Activated CD4-positive, alpha-beta memory T cell treated with anti-CD3 and anti-CD28 coated beads, Interleukin-2, amount 10 ng/mL, durations not matched to agents 7 days and 5 days (primary cell): ENCODE measurements at regions not wholly inside any gene's neighbourhood (a gene's known extent, or its start where the extent isn't known, plus 50 kb on each side); places are given as distances from the start of the nearest gene placed in this dataset.

Experiments
- CTCF ChIA-PET: fragments of 350-600 bp; sonication (Branson Sonifier 250); formaldehyde crosslinking; loops from one replicate; lab custom pipeline; 2021; ENCODE audit warnings: antibody characterized with exemption, inconsistent platforms; lab: Charles Lee
- POLR2A ChIA-PET: fragments of 350-600 bp; sonication (Branson Sonifier 250); formaldehyde crosslinking; loops from one replicate; lab custom pipeline; 2021; ENCODE audit warnings: antibody characterized with exemption; lab: Charles Lee
- DNase-seq: peaks from one replicate; pipeline ENCODE4 v3.0.0-alpha.2; 2020
- H3K27ac Mint-ChIP-seq: one replicate; pipeline ENCODE4 v1.8.0; 2021; ENCODE audit warnings: mild to moderate bottlenecking, mixed read lengths
- H3K27me3 Mint-ChIP-seq: one replicate; pipeline ENCODE4 v1.8.0; 2021; ENCODE audit warnings: mixed read lengths
- H3K36me3 Mint-ChIP-seq: one replicate; pipeline ENCODE4 v1.8.0; 2021; ENCODE audit warnings: low read depth, mixed read lengths
- H3K4me1 Mint-ChIP-seq: one replicate; pipeline ENCODE4 v1.8.0; 2021; ENCODE audit warnings: mixed read lengths
- H3K4me3 Mint-ChIP-seq: one replicate; pipeline ENCODE4 v1.8.0; 2021; ENCODE audit warnings: mild to moderate bottlenecking, mixed read lengths
- H3K9me3 Mint-ChIP-seq: one replicate; pipeline ENCODE4 v1.8.0; 2021; ENCODE audit warnings: mixed read lengths

DNA sequence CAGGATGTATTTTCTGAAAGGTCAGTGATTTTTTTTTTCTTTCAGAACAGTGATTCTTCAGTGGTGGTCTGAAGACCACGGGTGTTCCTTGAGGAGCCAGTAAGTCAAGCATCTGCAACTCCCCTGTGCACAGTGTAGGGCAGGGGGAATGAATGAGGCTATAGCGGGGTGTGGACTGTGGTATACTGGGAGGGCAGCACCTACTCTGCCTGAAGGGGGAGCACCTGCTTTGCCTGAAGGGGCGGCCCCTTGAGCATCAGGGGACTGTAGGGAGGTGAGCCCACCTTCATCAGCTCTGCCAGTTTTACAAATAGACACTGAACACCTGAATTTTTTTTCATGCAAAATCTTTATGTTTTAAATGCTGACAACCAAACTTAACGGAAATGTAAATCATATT, 77.5 kb upstream of the RIPOR2 start:
- H3K36me3 Mint-ChIP-seq, result peaks cover 24% of the 10 kb centered on the region

DNA sequence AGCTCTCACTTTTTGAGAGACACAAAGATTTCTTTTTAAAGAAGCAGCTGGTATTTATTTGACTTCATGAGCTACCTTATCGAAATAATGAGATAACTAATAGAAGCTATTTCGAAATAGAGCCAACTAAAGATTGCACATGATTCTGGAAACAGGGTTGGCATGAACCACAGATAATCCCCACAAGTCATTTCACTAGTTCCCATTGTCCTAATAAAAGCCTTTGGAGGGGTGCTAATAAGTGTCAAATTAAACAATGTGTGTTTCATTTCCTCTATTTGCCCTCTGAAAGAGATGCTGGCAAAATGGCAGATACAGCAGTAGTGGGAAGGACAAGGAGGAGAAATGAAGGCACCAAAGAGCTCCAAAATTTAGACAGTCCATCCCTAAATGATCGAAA, 78.6 kb upstream of the RIPOR2 start:
- H3K4me3 Mint-ChIP-seq, result no peak overlapping the region
- no peaks in the 10 kb centered on the region for H3K9me3 Mint-ChIP-seq
- H3K27ac Mint-ChIP-seq, result no peak overlapping the region
- H3K27me3 Mint-ChIP-seq, result no peaks in the 10 kb centered on the region
- POLR2A ChIA-PET, result interaction anchor here (1.0 to 6.4 kb wide), 7 partner anchors 8 to 158 kb away, joined by 3 to 59 read pairs (median 6); no protein-coding TSS in a partner anchor
- DNase-seq, result no peak
- peaks cover 13% of the 10 kb centered on the region for H3K36me3 Mint-ChIP-seq
- CTCF ChIA-PET, result interaction anchor here (0.5 to 3.8 kb wide), 7 partner anchors 12 to 204 kb away, joined by 3 to 20 read pairs (median 10); no protein-coding TSS in a partner anchor
- peaks cover 58% of the 10 kb centered on the region for H3K4me1 Mint-ChIP-seq

More for the DNA sequence above, 77.5 kb upstream of the RIPOR2 start:
- Mint-ChIP-seq H3K9me3 (no peaks in the 10 kb centered on the region), H3K4me1 (peaks cover 68% of the 10 kb centered on the region), H3K4me3 (no peak overlapping the region), H3K27ac (no peak overlapping the region), H3K27me3 (no peaks in the 10 kb centered on the region)
- DNase-seq, result no peak
- POLR2A ChIA-PET, result interaction anchor here (1.4 to 3.5 kb wide), 2 partner anchors 79 to 113 kb away, joined by 4 to 15 read pairs; no protein-coding TSS in a partner anchor
- CTCF ChIA-PET, result interaction anchor here (1.2 to 3.8 kb wide), 4 partner anchors 13 to 157 kb away, joined by 3 to 20 read pairs (median 10); no protein-coding TSS in a partner anchor

DNA sequence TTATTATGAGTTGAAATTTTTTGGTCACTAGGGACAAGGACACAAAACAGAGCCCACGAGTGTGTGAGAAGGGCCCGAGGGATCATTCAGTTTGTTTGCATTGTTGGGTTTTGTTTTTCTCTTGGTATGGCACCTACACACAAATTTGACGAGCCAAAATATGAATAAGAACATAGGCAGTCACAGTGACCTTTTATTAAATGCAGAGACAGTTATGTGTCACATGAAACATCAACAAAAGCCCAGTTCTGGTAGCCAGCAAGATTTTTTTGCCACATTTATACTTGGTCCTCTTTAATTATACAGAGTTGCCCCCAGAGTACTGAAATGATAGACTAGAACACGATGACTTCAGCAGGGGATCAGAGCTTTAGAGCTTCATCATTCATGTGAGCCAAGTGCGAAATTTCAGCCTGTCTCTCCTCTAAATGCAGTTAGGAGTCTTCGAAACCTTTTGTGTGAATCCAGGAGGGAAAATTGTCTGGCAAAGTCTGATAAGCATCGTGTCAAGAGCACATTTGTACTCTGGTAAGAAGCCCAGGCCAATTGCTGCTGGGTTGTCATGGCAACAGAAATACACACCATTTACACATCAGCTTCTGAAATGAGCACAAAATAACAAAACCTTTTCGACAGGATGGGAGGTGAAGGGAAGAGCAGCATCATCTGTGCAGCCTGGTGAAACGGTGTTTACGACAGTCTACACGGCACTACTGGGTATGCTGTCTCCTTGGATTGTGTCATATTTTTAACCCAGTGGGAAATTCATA, 79.2 kb upstream of the RIPOR2 start:
- Mint-ChIP-seq H3K4me1 (peaks cover 52% of the 10 kb centered on the region), H3K27ac (peak overlapping the region; percentile 54), H3K27me3 (no peaks in the 10 kb centered on the region), H3K9me3 (no peaks in the 10 kb centered on the region), H3K4me3 (no peak overlapping the region), H3K36me3 (peaks cover 11% of the 10 kb centered on the region)
- peak; percentile 42 for DNase-seq
- ChIA-PET CTCF (interaction anchor here (0.5 to 4.5 kb wide), 6 partner anchors 11 to 204 kb away, joined by 3 to 41 read pairs (median 16); no protein-coding TSS in a partner anchor), POLR2A (interaction anchor here (1.0 to 6.4 kb wide), 7 partner anchors 9 to 159 kb away, joined by 3 to 59 read pairs (median 6); no protein-coding TSS in a partner anchor)

DNA sequence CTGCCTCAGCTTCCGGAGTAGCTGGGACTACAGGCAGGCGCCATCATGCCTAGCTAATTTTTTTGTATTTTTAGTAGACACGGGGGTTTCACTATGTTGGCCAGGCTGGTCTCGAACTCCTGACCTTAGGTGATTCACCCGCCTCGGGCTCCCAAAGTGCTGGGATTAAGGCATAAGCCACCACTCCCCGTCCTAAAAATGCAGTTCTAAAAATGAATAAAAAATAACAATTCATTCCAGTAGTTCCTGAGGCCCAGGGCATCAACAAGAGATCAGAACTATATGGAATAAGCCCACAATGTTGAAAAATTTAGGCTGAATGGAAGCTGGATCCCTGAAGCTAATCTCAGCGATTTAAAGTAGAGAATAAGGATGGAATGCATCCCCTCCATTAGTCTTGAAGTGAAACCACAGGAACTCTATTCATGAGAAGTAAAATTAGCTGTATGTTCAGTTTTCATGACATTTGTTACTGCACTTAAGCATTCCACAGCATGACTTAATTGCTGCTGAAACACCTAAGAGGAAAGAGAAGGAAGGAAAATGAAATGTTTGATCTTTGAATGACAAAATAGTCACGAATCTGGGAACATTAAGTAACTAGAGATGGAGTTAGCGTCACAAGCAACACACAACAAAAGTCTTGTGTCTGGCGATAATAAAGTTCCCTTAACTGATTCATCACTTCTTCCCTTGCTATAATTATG, 80.4 kb upstream of the RIPOR2 start:
- H3K4me3 Mint-ChIP-seq, result no peak overlapping the region
- POLR2A ChIA-PET, result interaction anchor here (1.0 to 6.4 kb wide), 5 partner anchors 10 to 241 kb away, joined by 3 to 59 read pairs (median 15); partner anchors contain the start of gene GMNN

DNA sequence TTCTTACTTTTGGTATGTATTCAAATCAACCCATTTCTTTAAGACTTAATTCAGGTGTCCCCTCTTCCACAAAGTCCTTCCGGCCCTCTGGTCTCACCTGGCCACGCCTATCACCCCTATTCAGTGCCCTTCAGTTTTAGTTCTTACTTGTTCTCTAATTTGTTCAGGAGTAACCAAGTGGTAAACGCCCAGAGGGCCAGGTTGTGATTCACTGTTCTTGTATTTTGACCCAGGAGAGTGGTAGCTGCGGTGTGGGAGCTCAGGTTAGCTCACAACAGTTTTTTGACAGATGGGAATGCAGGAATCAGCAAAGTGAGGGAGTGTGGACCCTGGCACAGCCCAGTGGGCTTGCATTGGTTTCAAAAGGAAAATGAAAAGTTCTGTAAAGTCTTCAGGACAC, 81.7 kb upstream of the RIPOR2 start:
- Mint-ChIP-seq H3K27ac (peak overlapping the region; percentile 46), H3K4me1 (peaks cover 48% of the 10 kb centered on the region), H3K27me3 (no peaks in the 10 kb centered on the region), H3K36me3 (peaks cover 11% of the 10 kb centered on the region), H3K4me3 (no peak overlapping the region), H3K9me3 (no peaks in the 10 kb centered on the region)
- ChIA-PET CTCF (interaction anchor here (0.6 to 6.7 kb wide), 59 partner anchors 9 to 438 kb away, joined by 3 to 153 read pairs (median 5); partner anchors contain the start of genes C6orf62 and RIPOR2), POLR2A (interaction anchor here (0.8 to 6.4 kb wide), 26 partner anchors 8 to 296 kb away, joined by 3 to 59 read pairs (median 4); partner anchors contain the start of genes GMNN and RIPOR2)
- DNase-seq, result no peak

More for the DNA sequence above, 80.4 kb upstream of the RIPOR2 start:
- no peaks in the 10 kb centered on the region for H3K9me3 Mint-ChIP-seq
- H3K4me1 Mint-ChIP-seq, result peaks cover 49% of the 10 kb centered on the region
- H3K27ac Mint-ChIP-seq, result no peak overlapping the region
- CTCF ChIA-PET, result interaction anchor here (0.6 to 6.0 kb wide), 5 partner anchors 8 to 160 kb away, joined by 4 to 153 read pairs (median 41); no protein-coding TSS in a partner anchor
- H3K27me3 Mint-ChIP-seq, result no peaks in the 10 kb centered on the region
- H3K36me3 Mint-ChIP-seq, result peaks cover 11% of the 10 kb centered on the region
- DNase-seq, result no peak

DNA sequence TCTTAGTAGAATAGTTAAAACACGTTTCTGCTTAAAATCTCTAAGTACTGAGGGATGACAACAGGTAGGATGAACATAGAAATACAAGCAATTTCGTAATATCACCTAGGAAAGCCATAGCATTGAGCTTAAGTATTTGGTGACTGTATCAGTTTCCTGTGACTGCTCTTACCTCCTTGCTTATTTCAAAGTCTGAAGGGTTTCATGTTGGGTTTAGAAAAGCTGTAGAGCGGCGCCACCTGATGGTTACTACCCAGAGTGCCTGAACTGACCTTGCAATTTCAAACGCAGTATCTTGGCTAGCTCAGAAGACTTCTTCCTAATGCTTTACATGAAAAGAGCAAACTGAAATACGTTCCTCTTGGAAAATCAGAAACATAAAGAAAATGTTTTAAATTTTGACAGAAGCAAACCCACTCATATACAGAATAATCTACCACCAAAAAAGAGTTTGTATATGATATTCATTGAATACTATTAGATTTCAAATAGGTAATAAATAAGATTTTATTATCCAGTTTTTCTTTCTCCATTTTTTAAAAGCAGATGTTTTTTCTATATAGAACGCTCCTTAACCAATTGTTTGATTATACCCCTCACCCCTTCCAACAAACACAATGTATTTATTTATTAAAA, 82.3 kb upstream of the RIPOR2 start:
- H3K9me3 Mint-ChIP-seq, result no peaks in the 10 kb centered on the region
- peaks cover 16% of the 10 kb centered on the region for H3K36me3 Mint-ChIP-seq
- peaks cover 45% of the 10 kb centered on the region for H3K4me1 Mint-ChIP-seq
- H3K27ac Mint-ChIP-seq, result peak overlapping the region; percentile 46
- H3K4me3 Mint-ChIP-seq, result no peak overlapping the region
- peak; percentile 88 for DNase-seq
- no peaks in the 10 kb centered on the region for H3K27me3 Mint-ChIP-seq
- ChIA-PET POLR2A (interaction anchor here (0.7 to 6.4 kb wide), 26 partner anchors 8 to 296 kb away, joined by 3 to 59 read pairs (median 4); partner anchors contain the start of genes GMNN and RIPOR2), CTCF (interaction anchor here (0.6 to 6.7 kb wide), 59 partner anchors 9 to 438 kb away, joined by 3 to 153 read pairs (median 5); partner anchors contain the start of genes C6orf62 and RIPOR2)

DNA sequence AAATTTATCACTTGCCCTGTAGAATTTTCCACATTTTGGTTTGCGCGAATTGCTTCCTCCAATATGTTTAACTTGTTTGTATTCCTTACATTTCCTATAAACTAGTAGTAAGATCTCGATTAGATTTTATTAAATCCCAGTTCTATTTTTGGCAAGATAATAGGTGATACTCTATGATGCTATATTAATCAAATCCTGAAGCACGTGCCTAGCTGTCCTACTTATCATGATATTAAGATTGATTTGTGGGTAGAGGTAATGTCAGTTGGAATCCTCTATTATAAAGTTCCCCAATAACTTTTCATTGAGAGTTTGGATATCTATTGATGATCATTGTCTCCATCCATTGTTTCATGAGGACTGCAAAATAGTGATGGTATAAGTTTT, 82.8 kb upstream of the RIPOR2 start:
- POLR2A ChIA-PET, result interaction anchor here (0.7 to 6.4 kb wide), 18 partner anchors 8 to 297 kb away, joined by 3 to 59 read pairs (median 6); partner anchors contain the start of genes GMNN and RIPOR2
- Mint-ChIP-seq H3K36me3 (peaks cover 19% of the 10 kb centered on the region), H3K4me3 (no peak overlapping the region), H3K4me1 (peaks cover 43% of the 10 kb centered on the region), H3K27ac (no peak overlapping the region), H3K27me3 (no peaks in the 10 kb centered on the region), H3K9me3 (no peaks in the 10 kb centered on the region)
- CTCF ChIA-PET, result interaction anchor here (0.6 to 6.7 kb wide), 44 partner anchors 8 to 437 kb away, joined by 3 to 153 read pairs (median 6); partner anchors contain the start of genes C6orf62 and RIPOR2
- DNase-seq, result no peak

DNA sequence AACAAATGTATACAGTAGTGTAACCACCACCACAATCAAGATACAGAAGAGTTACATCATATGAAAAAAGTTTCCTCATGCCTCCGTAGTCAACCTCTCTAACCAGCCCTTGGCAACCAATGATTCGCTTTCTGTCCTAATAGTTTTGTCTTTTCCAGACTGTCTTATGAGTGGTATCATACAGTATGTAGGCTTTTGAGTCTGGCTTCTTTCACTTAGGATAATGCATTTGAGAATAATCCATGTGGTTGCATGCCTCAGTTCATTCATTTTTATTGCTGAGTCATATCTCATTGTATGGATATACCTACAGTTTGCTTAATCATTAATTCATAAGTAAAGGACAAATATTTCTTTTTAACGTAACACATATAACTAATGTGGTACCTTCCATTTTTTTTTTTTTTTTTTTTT, 86.4 kb upstream of the RIPOR2 start:
- ChIA-PET POLR2A (interaction anchor here (1.4 kb wide), 1 partner anchor 165 kb away, joined by 4 read pairs; no protein-coding TSS in a partner anchor), CTCF (interaction anchor here (0.6 to 6.7 kb wide), 2 partner anchors 49 to 160 kb away, joined by 3 to 51 read pairs; no protein-coding TSS in a partner anchor)
- no peak overlapping the region for H3K4me3 Mint-ChIP-seq
- H3K27ac Mint-ChIP-seq, result no peak overlapping the region
- peaks cover 46% of the 10 kb centered on the region for H3K4me1 Mint-ChIP-seq
- H3K9me3 Mint-ChIP-seq, result no peaks in the 10 kb centered on the region
- no peak for DNase-seq
- H3K27me3 Mint-ChIP-seq, result no peaks in the 10 kb centered on the region
- peaks cover 25% of the 10 kb centered on the region for H3K36me3 Mint-ChIP-seq

DNA sequence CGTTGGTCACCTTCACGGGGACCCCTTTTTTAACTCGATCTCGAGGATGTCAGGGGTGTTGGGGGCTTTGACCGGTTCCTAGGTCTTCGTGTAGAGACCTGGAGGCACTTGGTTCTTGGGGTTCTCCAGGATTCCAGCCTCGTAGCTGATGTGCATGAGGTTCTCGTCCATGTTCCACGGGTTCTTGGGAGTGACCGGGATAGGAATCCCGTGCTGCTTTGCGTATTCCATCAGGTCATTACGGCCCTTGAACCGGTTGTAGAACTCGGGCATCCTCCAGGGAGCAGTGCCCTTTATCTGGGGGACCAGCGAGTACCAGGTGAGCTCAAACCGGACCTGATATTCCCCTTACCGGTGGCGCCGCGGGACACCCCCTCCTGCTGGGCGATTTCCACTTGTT, 88.0 kb upstream of the RIPOR2 start:
- DNase-seq, result no peak
- peaks cover 29% of the 10 kb centered on the region for H3K36me3 Mint-ChIP-seq
- ChIA-PET POLR2A (interaction anchor here (4.0 to 5.1 kb wide), 2 partner anchors 29 to 89 kb away, joined by 44 to 51 read pairs; partner anchors contain the start of gene RIPOR2), CTCF (interaction anchor here (0.9 to 6.5 kb wide), 3 partner anchors 45 to 104 kb away, joined by 3 to 196 read pairs (median 55); partner anchors contain the start of gene RIPOR2)
- H3K4me1 Mint-ChIP-seq, result peaks cover 52% of the 10 kb centered on the region
- no peaks in the 10 kb centered on the region for H3K9me3 Mint-ChIP-seq
- no peak overlapping the region for H3K27ac Mint-ChIP-seq
- H3K4me3 Mint-ChIP-seq, result no peak overlapping the region
- H3K27me3 Mint-ChIP-seq, result no peaks in the 10 kb centered on the region

DNA sequence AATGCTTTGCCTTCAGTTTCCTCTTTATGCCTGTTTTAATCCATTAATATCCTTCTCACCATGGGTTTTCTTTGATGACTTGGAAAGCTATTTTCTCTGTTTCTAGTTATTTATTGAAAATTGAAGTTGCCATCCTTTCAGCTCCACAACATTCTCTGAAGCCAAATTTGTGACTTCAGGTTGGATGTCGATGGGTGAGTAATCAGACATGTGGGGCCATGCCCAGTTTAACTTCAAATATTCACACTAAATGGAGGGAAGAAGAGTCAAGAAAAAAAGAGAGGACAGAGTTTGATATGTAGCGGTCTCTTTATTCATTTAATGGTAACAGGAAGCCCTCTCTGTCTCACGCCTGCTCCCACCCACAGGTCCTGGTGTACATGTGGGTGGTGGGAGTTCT, 89.1 kb upstream of the RIPOR2 start:
- ChIA-PET POLR2A (interaction anchor here (0.7 to 6.3 kb wide), 13 partner anchors 14 to 249 kb away, joined by 3 to 188 read pairs (median 14); partner anchors contain the start of gene RIPOR2), CTCF (interaction anchor here (0.6 to 6.5 kb wide), 10 partner anchors 8 to 250 kb away, joined by 3 to 196 read pairs (median 44); partner anchors contain the start of genes GMNN and RIPOR2)
- Mint-ChIP-seq H3K9me3 (no peaks in the 10 kb centered on the region), H3K4me3 (no peak overlapping the region), H3K27ac (peak overlapping the region; percentile 60), H3K4me1 (peaks cover 58% of the 10 kb centered on the region), H3K27me3 (no peaks in the 10 kb centered on the region), H3K36me3 (peaks cover 35% of the 10 kb centered on the region)
- no peak for DNase-seq

DNA sequence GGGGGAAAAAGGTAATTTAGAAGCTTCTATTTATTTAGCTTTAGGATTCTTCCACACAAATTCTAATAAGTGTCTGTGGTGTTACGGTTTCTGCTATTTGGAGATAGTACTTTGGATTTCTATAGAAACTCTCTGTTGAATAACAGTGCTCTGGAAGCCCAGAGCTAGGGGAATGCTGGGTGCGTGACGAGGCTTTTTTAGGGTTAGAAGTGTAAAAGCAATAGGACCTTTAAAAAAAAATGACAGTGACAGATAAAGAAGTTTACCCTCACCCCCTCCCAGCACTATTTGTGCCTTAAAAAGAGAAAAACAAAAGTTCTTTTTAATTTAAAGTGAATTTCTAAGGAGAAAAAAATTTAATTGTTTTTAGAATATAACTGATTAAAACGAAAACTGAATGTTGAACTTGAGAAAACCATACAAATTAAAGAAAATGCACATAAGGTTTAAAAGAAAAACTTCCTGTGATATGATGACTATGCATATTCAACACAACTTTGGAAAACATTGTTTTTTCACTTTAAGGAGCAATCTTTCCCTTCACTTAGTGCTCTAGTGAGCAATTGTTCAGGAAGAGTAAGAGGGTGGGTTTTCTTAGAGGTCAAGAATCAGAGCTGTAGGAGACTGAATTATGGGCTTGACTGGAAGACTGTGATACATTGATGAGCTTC, 89.6 kb upstream of the RIPOR2 start:
- no peak for DNase-seq
- H3K4me1 Mint-ChIP-seq, result peaks cover 61% of the 10 kb centered on the region
- peak overlapping the region; percentile 81 for H3K27ac Mint-ChIP-seq
- H3K27me3 Mint-ChIP-seq, result no peaks in the 10 kb centered on the region
- peak overlapping the region; percentile 55 for H3K4me3 Mint-ChIP-seq
- no peaks in the 10 kb centered on the region for H3K9me3 Mint-ChIP-seq
- ChIA-PET CTCF (interaction anchor here (0.9 to 6.5 kb wide), 16 partner anchors 8 to 444 kb away, joined by 3 to 196 read pairs (median 28); partner anchors contain the start of genes GMNN and RIPOR2), POLR2A (interaction anchor here (0.7 to 6.3 kb wide), 19 partner anchors 8 to 250 kb away, joined by 3 to 188 read pairs (median 14); partner anchors contain the start of gene RIPOR2)
- H3K36me3 Mint-ChIP-seq, result peaks cover 39% of the 10 kb centered on the region
